ENCODE measurements at regions not wholly inside any gene's neighbourhood (a gene's known extent, or its start where the extent isn't known, plus 50 kb on each side); places are given as distances from the start of the nearest gene placed in this dataset.

DNA sequence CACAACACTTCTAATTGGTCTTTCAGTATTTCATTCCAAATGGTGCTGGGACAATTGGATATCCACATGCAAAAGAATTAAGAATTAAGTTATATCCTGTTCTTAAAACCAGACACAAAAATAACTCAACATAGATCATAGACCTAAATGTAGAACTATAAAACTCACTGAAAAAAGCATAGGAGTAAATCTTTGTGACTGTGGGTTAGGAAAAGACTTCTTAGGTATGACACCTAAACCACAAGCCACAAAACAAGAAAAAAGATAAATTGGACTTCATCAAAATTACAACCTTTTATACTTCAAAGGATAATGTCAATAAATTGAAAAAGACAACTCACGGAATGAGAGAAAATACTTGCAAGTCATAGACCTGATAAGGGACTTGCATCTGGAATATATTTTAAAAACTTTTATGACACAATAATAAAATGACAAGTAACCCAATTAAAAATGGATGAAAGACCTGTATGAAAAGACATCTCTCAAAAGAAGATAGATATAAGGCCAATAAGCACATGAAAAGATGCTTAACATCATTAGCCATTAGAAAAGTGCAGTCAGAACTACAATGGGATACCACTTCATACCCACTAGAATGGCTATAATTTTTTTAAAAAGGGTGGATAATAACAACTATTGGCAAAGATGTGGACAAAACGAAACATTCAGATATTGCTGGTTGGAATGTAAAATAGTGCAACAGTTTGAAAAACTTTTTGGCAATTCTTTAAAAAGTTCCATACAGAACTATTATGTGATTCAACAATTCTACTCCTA, 72.5 kb upstream of the SLC38A4 start:
- intact Hi-C loops (cut with micrococcal nuclease), result no loop called here
- WGBS (ENCODE audit: insufficient coverage), result no CpG with 5 or more reads among the region's 2 CpGs
- peaks cover 0 to 1% (median 0%) of the 10 kb centered on the region in 3 donors for H3K27me3 Mint-ChIP-seq (ENCODE audit: low read depth in 3 of 3)
- no peak overlapping the region for H3K27ac Mint-ChIP-seq
- Histone ChIP-seq H3K9ac (ENCODE audit: insufficient read depth, low read length, poor library complexity, severe bottlenecking) (no peak overlapping the region), H4K20me1 (ENCODE audit: insufficient read depth, low read length) (no peaks in the 10 kb centered on the region), H3K79me2 (ENCODE audit: insufficient read depth, low read length) (no peaks in the 10 kb centered on the region), H3K27me3 (ENCODE audit: control insufficient read depth in 2 of 2, insufficient read depth in 2 of 2, low read length in 2 of 2) (no peaks in the 10 kb centered on the region), H3K4me1 (ENCODE audit: control insufficient read depth in 1 of 2, insufficient read depth in 2 of 2, low read length in 2 of 2) (no peaks in the 10 kb centered on the region), H3K9me3 (replicated peaks in 1 of 2; ENCODE audit: control insufficient read depth in 1 of 2, insufficient read depth in 1 of 2, low read length in 2 of 2) (no peaks in the 10 kb centered on the region), H3K27ac (ENCODE audit: low read depth in 1 of 2, low read length in 2 of 2) (no peak overlapping the region), H3K4me2 (replicated peaks; ENCODE audit: extremely low read depth, low read length, poor library complexity, severe bottlenecking) (no peak overlapping the region), H3K4me3 (replicated peaks in 1 of 3; ENCODE audit: low read depth in 2 of 3, low read length in 3 of 3) (no peak overlapping the region), H3K36me3 (replicated peaks in 1 of 2; ENCODE audit: control insufficient read depth in 1 of 2, insufficient read depth in 2 of 2, low read length in 2 of 2) (no peaks in the 10 kb centered on the region), H2AFZ (ENCODE audit: insufficient read depth, low read depth, low read length, poor library complexity, severe bottlenecking) (no peak overlapping the region)
- no peaks in the 10 kb centered on the region for H3K36me3 Mint-ChIP-seq
- H3K4me1 Mint-ChIP-seq, result no peaks in the 10 kb centered on the region
- TF ChIP-seq, protein P1, sequence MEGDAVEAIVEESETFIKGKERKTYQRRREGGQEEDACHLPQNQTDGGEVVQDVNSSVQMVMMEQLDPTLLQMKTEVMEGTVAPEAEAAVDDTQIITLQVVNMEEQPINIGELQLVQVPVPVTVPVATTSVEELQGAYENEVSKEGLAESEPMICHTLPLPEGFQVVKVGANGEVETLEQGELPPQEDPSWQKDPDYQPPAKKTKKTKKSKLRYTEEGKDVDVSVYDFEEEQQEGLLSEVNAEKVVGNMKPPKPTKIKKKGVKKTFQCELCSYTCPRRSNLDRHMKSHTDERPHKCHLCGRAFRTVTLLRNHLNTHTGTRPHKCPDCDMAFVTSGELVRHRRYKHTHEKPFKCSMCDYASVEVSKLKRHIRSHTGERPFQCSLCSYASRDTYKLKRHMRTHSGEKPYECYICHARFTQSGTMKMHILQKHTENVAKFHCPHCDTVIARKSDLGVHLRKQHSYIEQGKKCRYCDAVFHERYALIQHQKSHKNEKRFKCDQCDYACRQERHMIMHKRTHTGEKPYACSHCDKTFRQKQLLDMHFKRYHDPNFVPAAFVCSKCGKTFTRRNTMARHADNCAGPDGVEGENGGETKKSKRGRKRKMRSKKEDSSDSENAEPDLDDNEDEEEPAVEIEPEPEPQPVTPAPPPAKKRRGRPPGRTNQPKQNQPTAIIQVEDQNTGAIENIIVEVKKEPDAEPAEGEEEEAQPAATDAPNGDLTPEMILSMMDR (IDR thresholded peaks at IDR 0.05), result no peak
- H3K4me3 Mint-ChIP-seq, result no peak overlapping the region
- DNase-seq, result no peak
- peaks cover 0 to 8% (median 4%) of the 10 kb centered on the region in 7 donors for H3K9me3 Mint-ChIP-seq

DNA sequence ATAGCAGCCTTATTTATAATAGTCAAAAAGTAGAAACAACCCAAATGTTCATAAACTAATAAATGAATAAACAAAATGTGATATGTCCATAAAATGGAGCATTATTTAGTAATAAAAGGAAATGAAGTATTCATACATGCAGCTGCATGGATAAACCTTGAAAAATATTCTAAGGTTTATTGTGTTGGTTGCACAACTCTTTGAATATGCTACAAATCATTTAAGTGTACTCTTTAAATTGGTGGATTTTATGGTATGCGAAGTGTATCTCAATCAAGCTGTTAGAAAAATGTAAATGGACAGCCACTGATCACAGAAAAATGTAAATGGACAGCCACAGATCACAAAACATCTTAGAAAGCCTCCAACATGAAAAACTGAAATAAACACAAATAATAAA, 73.2 kb upstream of the SLC38A4 start:
- Mint-ChIP-seq H3K4me1 (no peaks in the 10 kb centered on the region), H3K36me3 (no peaks in the 10 kb centered on the region), H3K27me3 (ENCODE audit: low read depth in 3 of 3) (no peaks in the 10 kb centered on the region), H3K4me3 (no peak overlapping the region), H3K9me3 (peaks cover 0 to 8% (median 4%) of the 10 kb centered on the region in 7 donors), H3K27ac (no peak overlapping the region)
- H3K27me3 ChIP-seq (ENCODE audit: control insufficient read depth in 2 of 2, insufficient read depth in 2 of 2, low read length in 2 of 2), result no peaks in the 10 kb centered on the region
- intact Hi-C loops (cut with micrococcal nuclease), result no loop called here
- no peaks in the 10 kb centered on the region for H4K20me1 ChIP-seq (ENCODE audit: insufficient read depth, low read length)
- no peak overlapping the region for H3K9ac ChIP-seq (ENCODE audit: insufficient read depth, low read length, poor library complexity, severe bottlenecking)
- no peak overlapping the region for H3K4me3 ChIP-seq (replicated peaks in 1 of 3; ENCODE audit: low read depth in 2 of 3, low read length in 3 of 3)
- no peak overlapping the region for H3K27ac ChIP-seq (ENCODE audit: low read depth in 1 of 2, low read length in 2 of 2)
- no peak overlapping the region for H2AFZ ChIP-seq (ENCODE audit: insufficient read depth, low read depth, low read length, poor library complexity, severe bottlenecking)
- H3K36me3 ChIP-seq (replicated peaks in 1 of 2; ENCODE audit: control insufficient read depth in 1 of 2, insufficient read depth in 2 of 2, low read length in 2 of 2), result no peaks in the 10 kb centered on the region
- TF ChIP-seq, protein P1 (IDR thresholded peaks at IDR 0.05), result no peak
- no CpG with 5 or more reads among the region's 1 CpG for WGBS (ENCODE audit: insufficient coverage)
- H3K9me3 ChIP-seq (replicated peaks in 1 of 2; ENCODE audit: control insufficient read depth in 1 of 2, insufficient read depth in 1 of 2, low read length in 2 of 2), result no peaks in the 10 kb centered on the region
- H3K79me2 ChIP-seq (ENCODE audit: insufficient read depth, low read length), result no peaks in the 10 kb centered on the region
- no peak for DNase-seq
- no peak overlapping the region for H3K4me2 ChIP-seq (replicated peaks; ENCODE audit: extremely low read depth, low read length, poor library complexity, severe bottlenecking)
- H3K4me1 ChIP-seq (ENCODE audit: control insufficient read depth in 1 of 2, insufficient read depth in 2 of 2, low read length in 2 of 2), result no peaks in the 10 kb centered on the region

Measured in CD14-positive monocyte (primary cell).